OCI-LY7 (cell line): ENCODE measurements at regions not wholly inside any gene's neighbourhood (a gene's known extent, or its start where the extent isn't known, plus 50 kb on each side); places are given as distances from the start of the nearest gene placed in this dataset.

Experiments
- EZH2phosphoT487 ChIP-seq: fragments of 200-600 bp; sonication (generic); IDR thresholded peaks from 2 replicates; pipeline ENCODE4 v1.6.1; 2018; ENCODE audit warnings: low read depth, borderline replicate concordance, mild to moderate bottlenecking, mixed run types, antibody characterized with exemption, low read length, moderate library complexity, mixed read lengths
- TF ChIP-seq, protein P1 (sequence below): fragments of 200-600 bp; sonication (generic); conservative IDR thresholded peaks from 2 replicates; pipeline ENCODE4 v1.5.1; 2014; ENCODE audit warnings: mild to moderate bottlenecking, antibody characterized with exemption, low read length, moderate library complexity, mixed read lengths

DNA sequence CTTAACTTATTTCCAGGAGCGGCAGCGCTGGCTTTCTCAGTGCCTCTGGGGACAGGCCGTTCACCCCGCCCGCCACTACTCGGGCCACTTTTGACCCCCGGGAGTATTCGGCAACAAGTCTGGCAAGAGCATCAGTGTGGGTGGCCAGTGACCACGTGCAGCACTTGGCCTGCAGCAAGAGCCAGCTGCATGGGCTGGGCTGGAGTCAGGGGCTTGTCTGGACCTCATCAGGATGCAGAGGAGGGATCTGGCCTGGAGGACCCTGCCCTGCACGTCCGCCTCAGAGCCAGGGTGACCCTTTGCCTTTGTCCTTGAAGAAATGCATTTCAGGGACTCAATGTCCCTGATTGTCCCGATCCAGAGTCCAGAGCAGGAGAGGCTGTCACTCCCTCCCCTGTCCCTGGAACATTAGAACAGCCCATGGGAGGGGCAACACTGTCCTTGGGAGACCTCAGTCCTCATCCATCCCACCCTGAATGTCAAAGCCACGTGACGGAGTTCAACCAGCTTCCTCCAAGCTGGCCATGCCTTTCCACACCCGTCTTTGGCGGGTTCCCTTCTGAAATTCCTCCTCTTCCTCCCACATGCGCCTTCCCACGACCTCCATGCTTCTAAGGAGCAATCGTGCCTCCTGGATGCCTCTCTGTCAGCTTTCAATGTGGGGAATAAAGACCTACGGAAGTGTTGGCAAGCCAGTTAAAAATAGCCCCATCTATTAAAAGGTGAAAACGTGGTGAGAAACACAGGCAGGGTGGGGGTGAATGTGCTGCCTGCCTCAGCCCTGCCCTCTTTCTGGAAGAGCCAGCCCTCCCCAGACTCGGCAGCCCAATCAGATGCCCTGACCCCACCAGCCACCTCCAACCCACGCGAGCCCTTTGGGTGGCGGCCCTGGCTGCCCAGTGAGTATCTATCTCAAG is 99.0 kb downstream of the OLFM1 start:
- TF ChIP-seq, protein P1, sequence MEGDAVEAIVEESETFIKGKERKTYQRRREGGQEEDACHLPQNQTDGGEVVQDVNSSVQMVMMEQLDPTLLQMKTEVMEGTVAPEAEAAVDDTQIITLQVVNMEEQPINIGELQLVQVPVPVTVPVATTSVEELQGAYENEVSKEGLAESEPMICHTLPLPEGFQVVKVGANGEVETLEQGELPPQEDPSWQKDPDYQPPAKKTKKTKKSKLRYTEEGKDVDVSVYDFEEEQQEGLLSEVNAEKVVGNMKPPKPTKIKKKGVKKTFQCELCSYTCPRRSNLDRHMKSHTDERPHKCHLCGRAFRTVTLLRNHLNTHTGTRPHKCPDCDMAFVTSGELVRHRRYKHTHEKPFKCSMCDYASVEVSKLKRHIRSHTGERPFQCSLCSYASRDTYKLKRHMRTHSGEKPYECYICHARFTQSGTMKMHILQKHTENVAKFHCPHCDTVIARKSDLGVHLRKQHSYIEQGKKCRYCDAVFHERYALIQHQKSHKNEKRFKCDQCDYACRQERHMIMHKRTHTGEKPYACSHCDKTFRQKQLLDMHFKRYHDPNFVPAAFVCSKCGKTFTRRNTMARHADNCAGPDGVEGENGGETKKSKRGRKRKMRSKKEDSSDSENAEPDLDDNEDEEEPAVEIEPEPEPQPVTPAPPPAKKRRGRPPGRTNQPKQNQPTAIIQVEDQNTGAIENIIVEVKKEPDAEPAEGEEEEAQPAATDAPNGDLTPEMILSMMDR: no peak
- no peak for TF ChIP-seq EZH2phosphoT487
